Spleen (tissue), 11 donors: ENCODE measurements at regions not wholly inside any gene's neighbourhood (a gene's known extent, or its start where the extent isn't known, plus 50 kb on each side); places are given as distances from the start of the nearest gene placed in this dataset.

ENCODE experiments used
- DNase-seq: peaks from one replicate; pipeline ENCODE4 v3.0.0-alpha.2; 2020
- H3K27ac ChIP-seq, 8 donors: fragments of 200-600 bp; sonication (generic) in 7 of 8; 1 replicate in 4 of 8; 2 replicates in 4 of 8; pipeline versions ENCODE4 v1.5.0 to v1.8.0; 2016 to 2021; ENCODE audit warnings: inconsistent platforms in 4 of 8, mild to moderate bottlenecking in 4 of 8, moderate library complexity in 1 of 8
- H3K27me3 ChIP-seq, 7 donors: fragments of 200-600 bp; sonication (generic) in 6 of 7; replicated peaks in 1 of 7; 1 replicate in 4 of 7; 2 replicates in 3 of 7; pipeline versions ENCODE4 v1.5.0 to v1.8.0; 2016 to 2021; ENCODE audit warnings: inconsistent platforms in 3 of 7, mild to moderate bottlenecking in 1 of 7
- H3K36me3 ChIP-seq, 6 donors: fragments of 200-600 bp; sonication (generic) in 5 of 6; 1 replicate in 4 of 6; 2 replicates in 2 of 6; pipeline versions ENCODE4 v1.5.0 to v1.8.0; 2016 to 2021; ENCODE audit warnings: inconsistent platforms in 2 of 6
- H3K4me1 ChIP-seq, 6 donors: fragments of 200-600 bp; sonication (generic) in 5 of 6; 1 replicate in 3 of 6; 2 replicates in 3 of 6; pipeline versions ENCODE4 v1.5.0 to v1.8.0; 2016 to 2021; ENCODE audit warnings: inconsistent platforms in 3 of 6
- H3K4me3 ChIP-seq, 8 donors: fragments of 200-600 bp; sonication (generic) in 7 of 8; 1 replicate in 4 of 8; 2 replicates in 4 of 8; pipeline versions ENCODE4 v1.5.0 to v1.8.0; 2016 to 2021; ENCODE audit warnings: inconsistent platforms in 4 of 8, mild to moderate bottlenecking in 4 of 8, moderate library complexity in 2 of 8
- H3K9me3 ChIP-seq, 8 donors: fragments of 200-600 bp; sonication (generic) in 7 of 8; 1 replicate in 4 of 8; 2 replicates in 4 of 8; pipeline versions ENCODE4 v1.5.0 to v1.8.0; 2016 to 2021; ENCODE audit warnings: inconsistent platforms in 4 of 8
- POLR2A ChIP-seq, 3 donors: fragments of 450-650 bp; IDR thresholded peaks; one replicate each; pipeline ENCODE4 v1.5.1; 2017; ENCODE audit warnings: antibody characterized with exemption in 3 of 3, mild to moderate bottlenecking in 1 of 3
- POLR2AphosphoS5 ChIP-seq, 3 donors: sonication (generic); formaldehyde crosslinking; IDR thresholded peaks; one replicate each; pipeline ENCODE4 v1.5.1; 2017; ENCODE audit warnings: antibody characterized with exemption in 3 of 3
- WGBS, 5 donors: extraction: QIAGEN DNeasy Blood & Tissue Kit in 3 of 5; methylation state at CpG; one replicate each; pipeline versions ENCODE4 v1.1.5 to v1.1.7; 2013 to 2018; 5-methylcytosine and 5-hydroxymethylcytosine counted together
- intact Hi-C: fragments of 100-400 bp; cut with DNase I; formaldehyde crosslinking; loops from one replicate; pipeline ENCODE4 v1.15.0; 2023; ENCODE audit warnings: low total_unique reads
- TF ChIP-seq, protein P1 (sequence below), 11 experiments: fragments of 200-600 bp in 7 of 11; fragments of 450-650 bp in 4 of 11; sonication (generic) in 4 of 11; IDR thresholded peaks in 8 of 11; conservative IDR thresholded peaks in 3 of 11; 1 replicate in 7 of 11; 2 replicates in 4 of 11; pipeline versions ENCODE4 v1.4.0 to v1.8.0; 2016 to 2021; ENCODE audit warnings: antibody characterized with exemption in 11 of 11, inconsistent platforms in 4 of 11, mild to moderate bottlenecking in 1 of 11
- donor health status: healthy with polysubstance abuse.
- donor health status: DM: no; HTN: no; CAD: no; lungs with moderate emphysema.
- donor health status: DM: no; HTN: no; CAD: no.
- donor health status: Bipolar disorder and iron deficiency.
- donor health status: healthy.
- donor health status: DM: no; HTN: no; CAD: no.
- donor health status: DM: yes; HTN: yes; CAD: no.

- Histone ChIP-seq H3K9me3 (peaks cover 0 to 8% (median 0%) of the 10 kb centered on the region in 8 donors), H3K4me3 (no peak overlapping the region), H3K27ac (no peak overlapping the region), H3K4me1 (peaks cover 0 to 3% (median 0%) of the 10 kb centered on the region in 6 donors), H3K27me3 (no peaks in the 10 kb centered on the region), H3K36me3 (no peaks in the 10 kb centered on the region)
- DNase-seq: no peak
- intact Hi-C loops: no loop called here
- WGBS, 5 donors: 84 to 92% (median 87%) methylated on average over 5 of the region's 5 CpGs
- TF ChIP-seq POLR2A (IDR thresholded peaks at IDR 0.05): no peak
- TF ChIP-seq, protein P1, sequence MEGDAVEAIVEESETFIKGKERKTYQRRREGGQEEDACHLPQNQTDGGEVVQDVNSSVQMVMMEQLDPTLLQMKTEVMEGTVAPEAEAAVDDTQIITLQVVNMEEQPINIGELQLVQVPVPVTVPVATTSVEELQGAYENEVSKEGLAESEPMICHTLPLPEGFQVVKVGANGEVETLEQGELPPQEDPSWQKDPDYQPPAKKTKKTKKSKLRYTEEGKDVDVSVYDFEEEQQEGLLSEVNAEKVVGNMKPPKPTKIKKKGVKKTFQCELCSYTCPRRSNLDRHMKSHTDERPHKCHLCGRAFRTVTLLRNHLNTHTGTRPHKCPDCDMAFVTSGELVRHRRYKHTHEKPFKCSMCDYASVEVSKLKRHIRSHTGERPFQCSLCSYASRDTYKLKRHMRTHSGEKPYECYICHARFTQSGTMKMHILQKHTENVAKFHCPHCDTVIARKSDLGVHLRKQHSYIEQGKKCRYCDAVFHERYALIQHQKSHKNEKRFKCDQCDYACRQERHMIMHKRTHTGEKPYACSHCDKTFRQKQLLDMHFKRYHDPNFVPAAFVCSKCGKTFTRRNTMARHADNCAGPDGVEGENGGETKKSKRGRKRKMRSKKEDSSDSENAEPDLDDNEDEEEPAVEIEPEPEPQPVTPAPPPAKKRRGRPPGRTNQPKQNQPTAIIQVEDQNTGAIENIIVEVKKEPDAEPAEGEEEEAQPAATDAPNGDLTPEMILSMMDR (IDR thresholded peaks at IDR 0.05 in 8 of 11, conservative IDR thresholded peaks at IDR 0.05 in 3 of 11): no peak
- no peak for TF ChIP-seq POLR2AphosphoS5 (IDR thresholded peaks at IDR 0.05)
Observed at GRCh38 chr6:169406804-169407203, 153.2 kb upstream of the THBS2 start.

- H3K4me1 ChIP-seq: peaks cover 0 to 3% (median 0%) of the 10 kb centered on the region in 6 donors
- H3K4me3 ChIP-seq: no peak overlapping the region
- H3K27ac ChIP-seq: no peak overlapping the region
- no peak for DNase-seq
- peaks cover 0 to 8% (median 0%) of the 10 kb centered on the region in 8 donors for H3K9me3 ChIP-seq
- TF ChIP-seq, protein P1 (IDR thresholded peaks at IDR 0.05 in 8 of 11, conservative IDR thresholded peaks at IDR 0.05 in 3 of 11): no peak
- TF ChIP-seq POLR2A (IDR thresholded peaks at IDR 0.05) (no peak), POLR2AphosphoS5 (IDR thresholded peaks at IDR 0.05) (no peak)
- intact Hi-C loops: no loop called here
- H3K36me3 ChIP-seq: no peaks in the 10 kb centered on the region
- H3K27me3 ChIP-seq: no peaks in the 10 kb centered on the region
- WGBS, 5 donors: 85 to 92% (median 86%) methylated on average over 2 of the region's 2 CpGs
Observed at GRCh38 chr6:169406034-169406433, 152.4 kb upstream of the THBS2 start.

GRCh38 chr6:169404828-169405227 is 151.2 kb upstream of the THBS2 start:
- Histone ChIP-seq H3K27me3 (no peaks in the 10 kb centered on the region), H3K4me3 (no peak overlapping the region), H3K27ac (no peak overlapping the region), H3K36me3 (no peaks in the 10 kb centered on the region), H3K9me3 (peaks cover 0 to 5% (median 0%) of the 10 kb centered on the region in 8 donors), H3K4me1 (peaks cover 0 to 3% (median 0%) of the 10 kb centered on the region in 6 donors)
- 81 to 89% (median 85%) methylated on average over 6 of the region's 6 CpGs for WGBS, 5 donors
- no peak for DNase-seq
- TF ChIP-seq POLR2AphosphoS5 (IDR thresholded peaks at IDR 0.05) (no peak), POLR2A (IDR thresholded peaks at IDR 0.05) (no peak)
- TF ChIP-seq, protein P1 (IDR thresholded peaks at IDR 0.05 in 8 of 11, conservative IDR thresholded peaks at IDR 0.05 in 3 of 11): no peak
- intact Hi-C loops: no loop called here

- no peak overlapping the region for H3K27ac ChIP-seq
- TF ChIP-seq POLR2AphosphoS5 (IDR thresholded peaks at IDR 0.05) (no peak), POLR2A (IDR thresholded peaks at IDR 0.05) (no peak)
- TF ChIP-seq, protein P1 (IDR thresholded peaks at IDR 0.05 in 8 of 11, conservative IDR thresholded peaks at IDR 0.05 in 3 of 11): no peak
- H3K36me3 ChIP-seq: no peaks in the 10 kb centered on the region
- H3K4me3 ChIP-seq: no peak overlapping the region
- no peak for DNase-seq
- no peaks in the 10 kb centered on the region for H3K4me1 ChIP-seq
- peaks cover 0 to under 1% (median 0%) of the 10 kb centered on the region in 8 donors for H3K9me3 ChIP-seq
- WGBS, 5 donors: 75 to 88% (median 80%) methylated on average over 13 to 14 of the region's 14 CpGs
- intact Hi-C loops: no loop called here
- no peaks in the 10 kb centered on the region for H3K27me3 ChIP-seq
Observed at GRCh38 chr6:169398342-169399105, 144.9 kb upstream of the THBS2 start.
